NB4 (cell line): ENCODE measurements at regions not wholly inside any gene's neighbourhood (a gene's known extent, or its start where the extent isn't known, plus 50 kb on each side); places are given as distances from the start of the nearest gene placed in this dataset.

ENCODE experiments used
- DNase-seq: peaks from one replicate; pipeline ENCODE4 v3.0.0; 2010; ENCODE audit warnings: low read depth
- H3K4me3 ChIP-seq: one replicate; pipeline ENCODE4 v1.5.1; 2011; ENCODE audit warnings: mild to moderate bottlenecking, low read depth, low read length, moderate library complexity
- MYC ChIP-seq: IDR thresholded peaks from 2 replicates; pipeline ENCODE4 v1.6.1; 2011; ENCODE audit warnings: low read depth, low read length
- POLR2A ChIP-seq: IDR thresholded peaks from 2 replicates; pipeline ENCODE4 v1.6.1; 2011; ENCODE audit warnings: mild to moderate bottlenecking; ENCODE audit not compliant: insufficient read length; ENCODE audit errors: extremely low read depth
- TF ChIP-seq, protein P1 (sequence below): IDR thresholded peaks from 2 replicates; pipeline ENCODE4 v1.6.1; 2011; ENCODE audit warnings: low read depth, low read length
- TF ChIP-seq, protein P2 (sequence below): IDR thresholded peaks from one replicate; pipeline ENCODE4 v1.5.1; 2012; ENCODE audit warnings: low read depth, low read length

DNA sequence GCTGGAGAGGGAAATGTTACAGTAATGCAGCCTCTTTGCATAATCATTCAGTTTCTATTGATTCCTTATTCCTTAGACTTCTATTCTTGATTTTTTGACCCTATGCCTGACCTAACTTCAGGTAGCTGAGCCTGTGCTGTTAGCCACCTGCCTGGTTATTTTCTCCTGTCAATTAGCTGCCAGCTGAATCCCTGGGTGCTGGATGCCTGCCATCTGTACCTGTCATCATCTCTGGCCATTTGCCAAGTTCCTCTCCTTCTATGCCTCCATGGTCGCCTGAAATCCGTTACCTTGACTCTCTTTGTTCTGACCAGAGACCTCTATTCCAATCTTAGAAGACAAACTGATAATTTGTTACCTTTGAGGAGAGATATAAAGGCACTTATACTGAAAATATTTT, 178.3 kb downstream of the CAVIN4 start:
- no peak for DNase-seq
- H3K4me3 ChIP-seq, result no peak overlapping the region
- TF ChIP-seq, protein P1, sequence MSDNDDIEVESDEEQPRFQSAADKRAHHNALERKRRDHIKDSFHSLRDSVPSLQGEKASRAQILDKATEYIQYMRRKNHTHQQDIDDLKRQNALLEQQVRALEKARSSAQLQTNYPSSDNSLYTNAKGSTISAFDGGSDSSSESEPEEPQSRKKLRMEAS, result no peak
- TF ChIP-seq, protein P2, sequence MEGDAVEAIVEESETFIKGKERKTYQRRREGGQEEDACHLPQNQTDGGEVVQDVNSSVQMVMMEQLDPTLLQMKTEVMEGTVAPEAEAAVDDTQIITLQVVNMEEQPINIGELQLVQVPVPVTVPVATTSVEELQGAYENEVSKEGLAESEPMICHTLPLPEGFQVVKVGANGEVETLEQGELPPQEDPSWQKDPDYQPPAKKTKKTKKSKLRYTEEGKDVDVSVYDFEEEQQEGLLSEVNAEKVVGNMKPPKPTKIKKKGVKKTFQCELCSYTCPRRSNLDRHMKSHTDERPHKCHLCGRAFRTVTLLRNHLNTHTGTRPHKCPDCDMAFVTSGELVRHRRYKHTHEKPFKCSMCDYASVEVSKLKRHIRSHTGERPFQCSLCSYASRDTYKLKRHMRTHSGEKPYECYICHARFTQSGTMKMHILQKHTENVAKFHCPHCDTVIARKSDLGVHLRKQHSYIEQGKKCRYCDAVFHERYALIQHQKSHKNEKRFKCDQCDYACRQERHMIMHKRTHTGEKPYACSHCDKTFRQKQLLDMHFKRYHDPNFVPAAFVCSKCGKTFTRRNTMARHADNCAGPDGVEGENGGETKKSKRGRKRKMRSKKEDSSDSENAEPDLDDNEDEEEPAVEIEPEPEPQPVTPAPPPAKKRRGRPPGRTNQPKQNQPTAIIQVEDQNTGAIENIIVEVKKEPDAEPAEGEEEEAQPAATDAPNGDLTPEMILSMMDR, result no peak
- TF ChIP-seq MYC (no peak), POLR2A (no peak)

DNA sequence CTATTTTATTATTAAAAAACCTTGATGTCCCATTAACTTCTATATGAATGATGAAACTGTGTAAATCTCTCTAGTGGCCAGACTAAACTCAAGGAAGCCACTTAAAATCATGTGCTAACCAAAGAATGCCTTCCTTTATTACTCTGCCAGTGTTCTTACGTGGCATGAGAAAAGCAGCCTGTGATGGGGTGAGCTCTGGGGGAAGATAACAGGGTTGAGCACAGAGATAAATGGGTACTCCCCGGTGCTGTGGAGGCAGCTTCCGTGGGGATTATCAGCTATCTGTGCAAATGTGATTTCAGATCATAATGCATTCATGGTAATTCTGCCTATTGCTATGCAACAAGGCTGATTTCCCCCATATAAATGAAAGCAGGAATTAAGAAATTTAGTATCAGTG, 181.3 kb downstream of the CAVIN4 start:
- no peak for DNase-seq
- H3K4me3 ChIP-seq, result no peak overlapping the region
- no peak for TF ChIP-seq POLR2A

DNA sequence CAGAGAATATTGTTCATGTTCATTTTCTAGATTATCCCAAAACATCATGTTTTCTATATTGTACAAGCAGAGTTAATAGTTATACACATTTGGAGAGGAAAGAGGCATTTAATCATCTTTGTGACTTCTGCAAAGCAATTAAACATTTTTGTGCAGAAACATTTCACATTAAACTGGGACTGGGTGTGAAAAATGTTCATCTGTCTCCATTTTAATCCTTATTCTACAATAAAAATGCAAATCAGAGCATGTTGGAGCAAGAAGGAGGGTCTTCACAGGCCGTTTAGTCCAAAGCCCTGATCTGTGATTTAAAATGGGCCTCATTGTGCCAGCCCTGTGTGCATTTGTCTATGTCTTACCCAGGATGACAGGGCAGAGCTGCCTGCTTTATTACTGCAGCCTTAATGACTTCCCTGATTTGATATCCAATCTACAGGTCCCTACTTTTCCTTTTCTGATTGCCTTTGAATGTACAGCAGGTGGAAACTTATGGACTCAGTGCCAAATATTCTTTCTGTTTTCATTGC, 183.5 kb downstream of the CAVIN4 start:
- DNase-seq, result no peak
- TF ChIP-seq MYC (no peak), POLR2A (no peak)
- TF ChIP-seq, protein P1, result no peak
- TF ChIP-seq, protein P2, result no peak
- H3K4me3 ChIP-seq, result no peak overlapping the region

DNA sequence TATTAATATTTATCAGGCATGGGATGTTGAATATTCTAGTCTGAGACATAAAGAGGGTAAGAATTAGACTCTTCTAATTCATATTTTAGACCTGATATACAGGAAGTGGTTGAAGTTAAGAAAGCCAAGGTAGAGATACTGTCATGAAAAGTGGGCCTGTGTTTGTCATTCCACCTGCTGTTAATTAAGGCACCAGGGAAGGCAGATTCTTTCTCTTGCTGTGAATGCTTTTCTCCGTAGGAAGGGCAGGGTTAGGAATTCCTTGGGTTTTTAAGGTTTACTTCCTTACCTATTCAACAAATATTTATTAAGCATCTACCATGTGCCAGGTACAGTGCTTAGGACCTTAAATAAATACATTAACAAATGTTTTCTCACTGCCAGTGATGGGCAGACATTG, 196.4 kb downstream of the CAVIN4 start:
- TF ChIP-seq POLR2A (no peak), MYC (no peak)
- TF ChIP-seq, protein P2, result no peak
- TF ChIP-seq, protein P1, result no peak
- no peak overlapping the region for H3K4me3 ChIP-seq
- no peak for DNase-seq

DNA sequence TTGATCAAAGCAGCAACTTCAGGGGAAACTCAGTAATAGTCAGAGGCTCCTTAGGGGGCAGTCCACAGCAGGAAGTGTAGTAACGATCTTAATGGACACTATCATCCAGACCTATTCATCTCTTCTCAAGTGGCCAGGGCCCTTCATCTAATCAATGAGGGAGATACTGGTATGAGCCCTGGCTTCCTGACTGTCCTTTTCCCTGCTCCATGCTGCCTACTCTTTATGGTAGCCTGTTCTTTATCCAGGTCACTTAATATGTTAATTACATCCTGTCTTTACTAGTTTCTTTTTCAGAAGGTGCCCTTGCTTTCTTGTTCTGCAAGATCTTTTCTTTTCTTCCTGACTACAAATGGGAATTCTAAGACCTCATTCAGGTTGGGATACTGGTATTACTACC, 197.1 kb downstream of the CAVIN4 start:
- TF ChIP-seq, protein P2, result no peak
- TF ChIP-seq, protein P1, result no peak
- no peak for TF ChIP-seq MYC
- TF ChIP-seq POLR2A, result no peak
- H3K4me3 ChIP-seq, result no peak overlapping the region
- no peak for DNase-seq

DNA sequence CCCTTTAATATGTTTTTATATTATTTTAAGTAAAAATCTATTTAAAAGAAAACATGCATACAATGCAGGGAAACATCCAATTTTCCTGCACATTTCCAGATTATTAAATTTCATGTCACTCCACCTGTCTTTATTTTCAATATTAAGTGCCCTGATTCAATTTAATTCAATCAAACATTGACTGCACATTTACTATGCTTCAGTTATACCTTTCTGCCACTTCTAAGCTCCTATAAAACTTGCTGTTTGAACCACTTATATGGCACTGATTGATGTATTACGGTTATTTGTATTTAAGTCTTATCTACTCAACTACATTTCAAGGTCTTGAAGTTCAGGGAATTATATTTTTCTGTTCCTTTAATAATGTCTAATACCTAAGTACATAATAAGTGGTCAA, 198.0 kb downstream of the CAVIN4 start:
- no peak overlapping the region for H3K4me3 ChIP-seq
- DNase-seq, result no peak
- TF ChIP-seq, protein P1, result no peak
- no peak for TF ChIP-seq POLR2A
- TF ChIP-seq, protein P2, result no peak
- no peak for TF ChIP-seq MYC

DNA sequence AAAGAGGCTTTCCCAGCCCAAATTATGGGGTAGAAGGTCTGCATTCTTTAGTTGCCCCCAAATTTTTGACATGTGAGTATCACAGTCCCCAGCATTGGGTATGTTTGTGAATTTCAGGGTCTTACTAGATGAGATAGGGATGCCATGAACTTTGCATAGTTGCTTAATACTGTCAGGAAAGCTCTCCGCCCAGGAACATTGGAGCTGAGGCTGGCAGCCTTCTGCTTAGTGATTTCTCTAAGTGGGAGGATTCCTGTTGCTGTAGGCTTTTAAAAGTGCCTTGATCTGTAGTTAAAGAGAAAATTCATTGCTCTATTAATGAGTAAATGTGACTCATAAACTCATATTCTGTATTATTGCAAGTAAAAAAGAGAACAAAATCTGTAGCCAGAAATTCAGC, 206.9 kb downstream of the CAVIN4 start:
- TF ChIP-seq MYC (no peak), POLR2A (no peak)
- TF ChIP-seq, protein P1, result no peak
- TF ChIP-seq, protein P2, result no peak
- DNase-seq, result no peak
- no peak overlapping the region for H3K4me3 ChIP-seq
